DMS53 treated with DMSO at 0.1 percent for 48 hours (cell line): ENCODE measurements at regions not wholly inside any gene's neighbourhood (a gene's known extent, or its start where the extent isn't known, plus 50 kb on each side); places are given as distances from the start of the nearest gene placed in this dataset.
"Not testable (repeated sequence)": the region's sequence is repeated elsewhere in the genome, so short reads cannot be mapped to it uniquely, and the experiment has no call there.

Experiments used
- DNase-seq: peaks from one replicate; lab custom pipeline; 2025; ENCODE audit not compliant: unreplicated experiment; lab: John Stamatoyannopoulos, UW

GRCh38 chr10:62696798-62697197 is 107.7 kb upstream of the ADO start:
- DNase-seq: no peak

- DNase-seq: no peak
Observed at GRCh38 chr10:62699148-62699547, 105.4 kb upstream of the ADO start.

- not testable (repeated sequence) for DNase-seq
Observed at GRCh38 chr10:62704121-62704520, 100.4 kb upstream of the ADO start.

- no peak for DNase-seq
Observed at GRCh38 chr10:62705789-62706188, 98.7 kb upstream of the ADO start.

GRCh38 chr10:62707810-62708209 is 96.7 kb upstream of the ADO start:
- DNase-seq: no peak

GRCh38 chr10:62708569-62708968 is 96.0 kb upstream of the ADO start:
- DNase-seq: no peak

GRCh38 chr10:62709200-62709599 is 95.3 kb upstream of the ADO start:
- no peak for DNase-seq

- no peak for DNase-seq
Observed at GRCh38 chr10:62710182-62710581, 94.3 kb upstream of the ADO start.

GRCh38 chr10:62715383-62715782 is 89.1 kb upstream of the ADO start:
- DNase-seq: no peak

GRCh38 chr10:62718585-62718984 is 85.9 kb upstream of the ADO start:
- DNase-seq: no peak

GRCh38 chr10:62719061-62719460 is 85.5 kb upstream of the ADO start:
- DNase-seq: no peak

- DNase-seq: no peak
Observed at GRCh38 chr10:62721687-62722086, 82.8 kb upstream of the ADO start.

GRCh38 chr10:62723375-62723774 is 81.1 kb upstream of the ADO start:
- no peak for DNase-seq

- DNase-seq: no peak
Observed at GRCh38 chr10:62724465-62724864, 80.1 kb upstream of the ADO start.

GRCh38 chr10:62726142-62726541 is 78.4 kb upstream of the ADO start:
- no peak for DNase-seq

- DNase-seq: no peak
Observed at GRCh38 chr10:62726638-62727037, 77.9 kb upstream of the ADO start.

GRCh38 chr10:62727934-62728333 is 76.6 kb upstream of the ADO start:
- no peak for DNase-seq

GRCh38 chr10:62728479-62728878 is 76.0 kb upstream of the ADO start:
- no peak for DNase-seq

GRCh38 chr10:62732841-62733653 is 71.5 kb upstream of the ADO start:
- no peak for DNase-seq

- DNase-seq: no peak
Observed at GRCh38 chr10:62733654-62734293, 70.7 kb upstream of the ADO start.

- DNase-seq: no peak
Observed at GRCh38 chr10:62734781-62735463, 69.6 kb upstream of the ADO start.
